IMR-90 (cell line): ENCODE measurements at regions not wholly inside any gene's neighbourhood (a gene's known extent, or its start where the extent isn't known, plus 50 kb on each side); places are given as distances from the start of the nearest gene placed in this dataset.

Experiments
- CHD1 ChIP-seq: IDR thresholded peaks from 2 replicates; pipeline ENCODE4 v1.6.1; 2012; ENCODE audit warnings: low read depth, low read length, improper control_type of control experiment
- CTCF ChIP-seq: conservative IDR thresholded peaks from 2 replicates; pipeline ENCODE4 v1.5.1; 2012; ENCODE audit warnings: mild to moderate bottlenecking, low read depth, low read length, improper control_type of control experiment
- FOS ChIP-seq: fragments of 150-350 bp; IDR thresholded peaks from 2 replicates; pipeline ENCODE4 v1.6.1; 2016; ENCODE audit warnings: low read depth, low read length
- MAFK ChIP-seq: IDR thresholded peaks from 2 replicates; pipeline ENCODE4 v1.6.1; 2012; ENCODE audit warnings: low read depth, low read length, improper control_type of control experiment
- MAZ ChIP-seq: IDR thresholded peaks from 2 replicates; pipeline ENCODE4 v1.6.1; 2012; ENCODE audit warnings: low read depth, mild to moderate bottlenecking, low read length, improper control_type of control experiment, moderate library complexity, borderline replicate concordance
- POLR2A ChIP-seq: IDR thresholded peaks from 2 replicates; pipeline ENCODE4 v1.6.1; 2012; ENCODE audit warnings: mild to moderate bottlenecking, low read depth, low read length
- RAD21 ChIP-seq: IDR thresholded peaks from 2 replicates; pipeline ENCODE4 v1.6.1; 2012; ENCODE audit warnings: low read length, improper control_type of control experiment
- RCOR1 ChIP-seq: IDR thresholded peaks from 2 replicates; pipeline ENCODE4 v1.6.1; 2012; ENCODE audit warnings: mild to moderate bottlenecking, low read length, improper control_type of control experiment; ENCODE audit not compliant: insufficient replicate concordance
- RFX5 ChIP-seq: IDR thresholded peaks from 2 replicates; pipeline ENCODE4 v1.8.0; 2012; ENCODE audit warnings: low read depth, mild to moderate bottlenecking, low read length, moderate library complexity
- USF2 ChIP-seq: fragments of 150-350 bp; IDR thresholded peaks from 2 replicates; pipeline ENCODE4 v1.6.1; 2017; ENCODE audit warnings: mild to moderate bottlenecking, antibody characterized with exemption, low read length, low read depth

GRCh38 chr17:14448818-14449217 is 147.9 kb downstream of the HS3ST3B1 start:
- TF ChIP-seq CTCF (no peak), RCOR1 (no peak), POLR2A (no peak), CHD1 (no peak), RFX5 (no peak), USF2 (no peak), MAZ (no peak), FOS (no peak), RAD21 (no peak), MAFK (no peak)
